Brain pericyte (primary cell): ENCODE measurements at regions not wholly inside any gene's neighbourhood (a gene's known extent, or its start where the extent isn't known, plus 50 kb on each side); places are given as distances from the start of the nearest gene placed in this dataset.

Source experiments
- DNase-seq: peaks from one replicate; pipeline ENCODE4 v3.0.0-alpha.2; 2012; ENCODE audit warnings: low read depth, low spot score

DNA sequence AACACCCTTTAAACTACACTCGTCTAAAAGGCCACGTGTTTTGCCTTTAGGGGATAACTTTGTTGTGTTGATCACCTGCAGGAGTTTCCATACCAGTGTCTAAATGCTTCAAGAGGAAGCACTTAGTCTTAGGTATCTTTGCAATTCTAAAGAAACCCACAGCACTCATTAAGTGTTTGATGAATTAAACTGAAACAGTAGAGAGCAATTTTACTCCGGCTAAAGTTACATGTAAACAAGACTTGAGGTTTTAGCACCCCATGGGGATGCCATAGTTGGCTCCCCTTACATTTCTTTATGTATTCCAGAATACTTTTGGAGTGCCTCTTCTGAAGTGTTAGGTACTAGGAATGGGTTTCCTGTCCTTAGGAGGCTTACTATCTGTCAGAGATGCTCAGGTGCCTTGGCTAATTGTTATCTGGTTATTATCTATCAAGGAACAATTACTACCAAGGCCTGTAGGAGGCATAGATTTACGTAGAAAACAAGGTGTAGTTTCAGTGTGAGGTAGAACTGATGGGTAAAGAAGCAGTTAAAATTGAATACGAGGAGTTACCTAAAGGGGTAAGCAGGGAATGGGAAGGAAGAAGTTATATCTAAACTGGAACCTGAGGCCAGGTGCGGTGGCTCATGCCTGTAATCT is 176.8 kb upstream of the SAMSN1 start:
- no peak for DNase-seq

DNA sequence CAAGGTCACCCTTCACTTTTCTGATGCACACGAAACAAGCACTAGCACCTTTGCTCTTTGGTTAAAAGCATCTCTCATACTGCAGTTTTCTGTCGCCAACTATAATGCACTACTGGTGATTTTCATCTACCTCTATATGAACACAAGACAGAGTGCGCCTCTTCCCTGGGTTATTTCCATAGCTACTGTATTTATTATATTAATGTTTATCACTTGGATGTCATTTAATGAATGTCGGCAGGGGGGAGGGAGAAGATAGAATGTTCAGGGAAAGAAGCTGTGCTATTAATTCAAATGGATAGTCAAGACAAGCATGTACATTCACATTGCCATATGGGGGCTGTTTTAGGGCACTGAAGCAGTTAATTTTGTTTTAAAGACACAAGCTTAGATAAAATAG is 174.1 kb upstream of the SAMSN1 start:
- DNase-seq: no peak

DNA sequence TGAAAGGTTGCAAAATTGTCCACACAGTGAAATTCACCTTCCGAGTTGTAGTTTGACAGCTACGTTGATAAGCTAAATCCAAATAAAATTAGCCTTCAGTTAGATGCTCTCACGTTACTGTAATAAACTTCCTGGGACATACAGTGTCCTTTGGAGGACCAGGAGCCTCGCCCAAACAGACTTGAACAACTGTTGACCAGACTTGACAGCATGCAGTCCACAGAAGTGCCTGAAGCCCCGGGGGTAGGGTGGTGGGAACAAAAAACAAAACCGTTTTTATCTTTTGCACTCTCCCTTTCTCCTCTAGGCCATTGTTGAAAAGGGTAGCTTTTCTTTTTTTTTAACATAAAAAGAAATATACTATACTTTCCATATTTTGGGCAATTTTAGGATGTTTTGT is 172.8 kb upstream of the SAMSN1 start:
- DNase-seq: no peak

DNA sequence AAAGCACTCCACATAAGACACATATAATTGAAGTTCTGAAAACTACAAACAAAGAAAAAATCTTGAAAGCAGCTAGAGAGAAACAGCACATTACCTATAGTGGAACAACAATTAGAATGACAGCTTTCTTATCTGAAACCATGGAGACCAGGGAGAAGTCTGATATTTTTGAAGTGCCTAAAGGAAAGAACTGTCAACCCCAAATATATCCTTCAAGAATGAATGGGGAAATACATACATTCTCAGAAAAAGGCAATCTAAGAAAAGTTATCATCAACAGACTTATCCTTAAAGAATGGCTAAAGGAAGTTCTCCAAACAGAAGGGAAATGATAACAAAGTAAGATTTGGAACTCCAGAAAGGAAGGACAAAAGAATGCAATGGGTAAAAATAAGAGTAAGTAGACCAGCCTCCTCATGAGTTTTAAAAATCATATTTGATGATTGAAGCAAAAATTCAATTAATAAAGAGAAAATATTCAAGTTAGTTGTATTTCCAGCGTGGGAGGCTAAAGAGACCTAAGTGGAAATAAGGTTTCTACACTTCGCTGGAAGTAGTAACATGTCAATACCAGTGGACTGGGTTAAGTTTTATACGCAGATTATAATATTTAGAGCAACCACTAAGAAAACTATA is 170.8 kb upstream of the SAMSN1 start:
- DNase-seq: no peak

DNA sequence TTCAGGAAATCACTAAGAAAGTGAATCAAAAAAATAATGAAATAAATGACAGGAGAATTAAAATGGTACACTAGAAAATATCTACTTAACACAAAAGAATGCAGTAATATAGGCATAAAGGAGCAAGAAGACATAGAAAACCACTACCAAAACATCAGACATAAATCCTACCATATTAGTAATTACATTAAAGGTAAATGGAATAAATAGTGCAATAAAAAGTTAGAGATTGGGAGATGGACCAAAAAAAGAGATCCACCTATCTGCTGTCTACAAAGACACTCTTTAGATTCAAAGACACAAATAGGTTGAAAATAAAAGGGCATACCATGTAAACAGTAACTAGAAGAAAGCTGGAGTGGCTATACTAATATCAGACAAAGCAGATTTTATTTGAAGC is 167.0 kb upstream of the SAMSN1 start:
- DNase-seq: no peak

DNA sequence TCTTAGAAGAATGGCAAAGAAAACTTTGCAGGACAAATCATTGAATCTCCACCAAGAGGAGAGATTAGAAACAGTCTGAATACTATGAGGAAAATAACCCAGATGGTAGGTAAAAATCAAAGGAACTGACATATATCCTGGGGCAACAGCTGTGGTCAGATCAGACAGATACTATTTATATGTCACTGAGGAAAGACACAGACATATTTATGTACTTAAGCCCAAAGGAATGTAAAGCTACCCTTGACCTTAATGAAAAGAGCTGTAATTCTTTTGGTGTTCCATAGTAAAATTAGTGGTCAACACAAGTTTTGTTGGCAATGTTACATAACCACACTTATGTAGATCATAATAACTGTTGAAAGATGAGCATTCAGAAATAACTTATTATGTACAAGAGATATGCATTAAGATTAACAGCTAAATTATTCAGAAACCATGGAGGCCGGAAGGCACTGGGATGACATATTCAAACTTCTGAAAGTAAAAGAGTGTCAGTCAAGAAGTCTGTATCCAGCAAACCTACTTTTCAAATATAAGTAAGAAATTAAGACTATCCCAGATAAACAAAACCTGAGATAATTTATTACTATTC is 166.1 kb upstream of the SAMSN1 start:
- DNase-seq: no peak

DNA sequence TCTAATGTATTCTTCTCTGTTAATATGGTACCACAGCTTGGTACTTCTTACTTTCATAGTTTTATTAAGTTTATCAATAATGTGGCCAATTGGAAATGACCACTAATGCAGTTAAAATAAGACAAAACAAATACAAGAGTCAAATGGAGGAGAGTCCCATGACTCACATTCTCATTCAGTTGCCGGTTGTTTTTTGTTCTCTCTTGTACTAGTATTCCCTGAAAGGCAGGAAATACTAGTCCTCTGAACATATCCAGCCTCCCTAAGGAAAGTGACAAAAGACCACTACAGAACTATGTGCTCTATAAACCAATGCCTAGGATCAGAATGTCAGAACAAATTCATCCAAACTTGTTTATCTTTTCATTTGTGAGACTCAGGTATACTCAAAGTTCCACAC is 165.2 kb upstream of the SAMSN1 start:
- DNase-seq: no peak

DNA sequence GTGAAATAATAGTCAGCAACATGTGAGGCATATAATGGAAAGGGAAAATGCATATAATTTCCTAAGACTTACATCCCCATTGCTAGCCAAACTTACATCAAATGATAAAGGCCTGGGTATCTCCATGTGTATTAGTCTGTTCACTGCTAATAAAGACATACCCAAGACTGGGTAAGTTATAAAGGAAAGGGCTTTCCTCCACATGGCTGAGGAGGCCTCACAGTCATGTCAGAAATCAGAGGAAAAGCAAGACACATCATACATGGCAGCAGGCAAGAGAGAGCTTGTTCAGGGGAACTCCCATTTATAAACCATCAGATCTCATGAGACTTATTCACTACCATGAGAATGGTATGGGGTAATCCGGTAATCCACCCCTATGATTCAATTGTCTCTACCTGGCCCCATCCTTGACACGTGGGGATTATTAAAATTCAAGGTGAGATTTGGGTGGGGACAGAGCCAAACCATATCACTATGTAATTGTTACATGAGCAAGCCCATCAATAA is 161.5 kb upstream of the SAMSN1 start:
- DNase-seq: no peak

DNA sequence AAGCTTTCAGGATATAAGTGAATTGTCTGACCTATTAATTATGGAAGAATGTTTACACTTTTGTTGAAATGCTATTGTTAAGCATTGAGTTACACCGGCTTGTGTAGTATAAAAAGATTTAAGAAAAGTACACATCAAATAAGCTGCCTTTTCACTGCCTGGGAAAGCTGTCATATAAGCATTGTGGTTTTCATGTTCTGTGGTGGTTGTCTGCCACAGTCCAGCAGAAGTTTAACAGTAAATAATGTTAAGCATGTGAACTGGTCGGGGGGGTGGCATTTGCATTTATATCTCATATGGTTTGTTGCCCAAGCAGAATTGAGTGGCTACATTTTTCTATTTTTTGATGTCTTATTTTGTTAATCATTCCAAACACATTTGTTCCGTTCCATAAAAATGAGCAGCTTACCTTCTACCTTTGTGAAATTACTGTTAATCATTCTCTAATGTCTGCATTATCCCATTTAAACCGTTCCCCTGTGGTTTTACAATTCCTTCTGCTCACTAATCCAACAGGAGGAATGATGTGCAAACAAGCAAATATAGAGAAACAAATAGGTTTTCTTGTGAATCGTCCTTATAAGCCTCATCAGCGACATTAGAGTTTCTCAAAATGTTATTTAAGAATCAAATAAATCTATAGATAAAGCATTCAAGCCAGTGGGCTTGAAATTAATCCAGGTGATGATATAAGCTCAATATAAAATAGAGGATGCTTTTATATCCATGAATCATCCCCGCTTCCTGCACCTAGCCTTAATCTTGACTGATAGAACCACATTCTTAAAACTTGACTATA is 160.8 kb upstream of the SAMSN1 start:
- no peak for DNase-seq

DNA sequence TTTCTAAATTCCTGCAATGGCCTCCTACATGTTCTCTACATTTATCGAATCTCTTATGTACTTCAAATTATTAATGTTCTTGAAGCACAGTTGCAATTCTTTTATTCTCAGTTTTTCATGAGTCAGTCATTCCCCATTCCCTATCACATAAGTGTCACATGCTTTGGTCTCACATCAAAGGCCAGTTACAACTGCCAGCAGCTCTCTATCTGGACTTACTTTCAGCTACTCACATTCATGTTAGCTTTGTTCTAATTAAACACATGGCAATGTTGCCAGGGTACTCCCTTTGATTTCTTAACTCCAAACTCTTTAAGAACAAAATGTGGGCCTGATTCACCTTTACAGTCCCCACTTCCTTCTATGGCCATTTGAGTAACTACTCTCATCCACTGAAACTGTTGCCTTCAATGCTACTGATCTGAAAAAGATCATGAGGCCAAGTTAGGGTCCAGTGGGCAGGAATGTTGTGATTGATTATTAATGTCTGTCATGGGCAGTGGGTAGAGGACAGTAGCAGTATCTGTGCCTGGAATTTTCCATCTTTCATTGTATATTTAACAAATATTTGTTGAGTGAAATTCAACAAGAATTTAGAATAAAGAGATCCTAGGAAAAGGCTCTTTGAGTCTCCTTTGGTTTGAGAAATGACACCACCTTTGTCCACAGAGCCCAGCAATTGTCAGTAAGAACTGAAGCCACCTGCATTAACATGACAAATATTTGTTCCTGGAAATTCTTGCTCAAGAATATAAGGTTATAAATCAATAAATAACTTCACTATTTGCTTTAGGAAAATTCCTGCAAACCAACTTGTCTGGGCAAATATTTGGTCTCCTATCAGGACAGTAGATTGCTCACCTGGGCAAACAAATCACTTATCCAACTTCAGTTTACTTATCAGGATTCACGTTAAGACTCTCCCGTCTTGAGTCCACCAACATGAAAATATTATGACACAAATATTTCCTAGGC is 153.6 kb upstream of the SAMSN1 start:
- no peak for DNase-seq

DNA sequence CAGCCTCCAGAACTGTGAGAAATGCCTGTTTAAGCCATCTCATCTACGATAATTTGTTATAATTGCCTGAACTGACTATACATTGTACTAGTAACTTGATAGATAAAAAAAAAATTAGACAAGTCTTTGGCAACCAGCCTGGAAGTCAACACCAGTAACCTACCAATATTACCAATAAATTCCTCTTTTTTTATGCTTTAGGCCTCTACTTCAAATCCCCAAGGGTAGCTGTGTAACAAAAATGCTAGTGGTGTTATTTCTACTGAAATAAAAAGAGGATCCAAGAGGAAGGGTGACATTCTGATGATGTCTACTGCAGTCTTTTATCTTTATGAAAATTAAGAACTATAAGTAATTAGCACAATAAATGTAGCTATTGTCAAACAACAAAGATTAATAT is 151.7 kb upstream of the SAMSN1 start:
- DNase-seq: no peak

DNA sequence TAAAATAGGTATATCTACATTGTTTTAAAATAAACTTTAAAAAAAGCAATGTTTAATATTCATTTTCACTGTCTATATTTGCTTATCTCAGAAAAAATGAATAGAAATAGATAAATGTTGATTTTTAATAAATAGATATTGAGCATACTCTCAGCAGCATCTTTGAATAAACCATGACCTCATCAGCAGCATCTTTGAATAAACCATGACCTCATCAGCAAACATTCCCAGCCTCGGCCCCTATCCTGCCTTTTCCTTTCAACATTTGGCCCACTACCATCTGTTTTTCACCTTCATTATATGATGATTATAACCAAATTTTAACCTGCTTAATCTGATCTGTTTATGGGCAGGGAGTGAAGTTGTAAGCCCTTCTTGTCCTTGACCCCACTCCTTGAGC is 148.7 kb upstream of the SAMSN1 start:
- DNase-seq: no peak

DNA sequence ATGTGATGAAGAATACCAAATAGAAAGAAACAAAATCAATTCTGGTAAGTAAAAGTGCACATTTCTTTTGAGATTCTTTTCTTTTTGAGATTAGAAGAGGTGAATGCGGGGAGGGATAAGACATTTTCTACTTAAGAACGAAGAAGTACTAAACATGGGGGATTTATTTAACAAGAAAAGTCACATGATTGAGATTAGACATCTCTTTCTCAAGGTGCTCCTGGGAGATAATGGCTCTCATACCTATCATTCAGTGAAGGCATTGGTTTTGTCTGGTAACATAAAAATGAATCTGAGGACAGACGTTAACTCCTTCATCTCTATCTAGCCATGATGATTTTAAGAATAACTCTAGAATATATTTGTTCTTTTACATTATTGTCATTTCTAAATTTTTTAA is 147.9 kb upstream of the SAMSN1 start:
- no peak for DNase-seq

DNA sequence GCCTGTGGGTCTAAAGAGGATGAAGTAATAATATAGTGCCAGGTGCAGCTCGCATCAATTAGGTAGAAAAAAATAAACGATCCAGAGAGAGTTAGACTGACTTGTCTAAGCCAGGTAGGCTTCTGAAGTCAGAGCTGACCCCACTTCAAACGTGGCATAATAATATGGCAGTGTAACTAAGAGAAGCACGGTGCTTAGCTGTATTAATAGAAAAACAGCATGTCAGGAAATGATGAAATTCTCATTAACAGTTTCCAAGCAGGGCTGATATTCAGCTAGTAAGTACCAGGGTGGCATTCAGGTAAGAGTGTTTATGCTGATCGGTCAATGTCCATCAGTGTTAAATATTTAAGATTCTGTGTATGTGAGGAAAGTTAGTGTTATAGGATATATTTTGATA is 145.8 kb upstream of the SAMSN1 start:
- DNase-seq: no peak

DNA sequence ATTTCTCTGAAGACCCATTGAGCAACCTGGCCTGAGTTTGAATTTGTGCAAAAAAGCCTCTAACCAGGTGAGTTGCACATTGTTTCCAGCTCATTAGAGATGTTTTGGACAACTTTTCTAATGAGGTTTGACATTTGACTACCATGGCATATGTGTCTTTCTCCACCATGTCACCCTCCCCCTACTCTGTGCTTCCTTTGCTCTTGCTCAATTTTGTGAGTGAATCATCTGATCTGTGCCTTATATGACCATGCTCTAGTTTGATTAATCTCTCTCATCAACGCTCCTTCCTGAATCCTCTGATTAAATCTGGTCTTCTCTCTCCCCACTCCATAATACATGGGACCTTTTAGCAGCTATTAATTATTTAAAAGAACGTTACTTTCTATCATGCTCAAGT is 144.8 kb upstream of the SAMSN1 start:
- DNase-seq: no peak

DNA sequence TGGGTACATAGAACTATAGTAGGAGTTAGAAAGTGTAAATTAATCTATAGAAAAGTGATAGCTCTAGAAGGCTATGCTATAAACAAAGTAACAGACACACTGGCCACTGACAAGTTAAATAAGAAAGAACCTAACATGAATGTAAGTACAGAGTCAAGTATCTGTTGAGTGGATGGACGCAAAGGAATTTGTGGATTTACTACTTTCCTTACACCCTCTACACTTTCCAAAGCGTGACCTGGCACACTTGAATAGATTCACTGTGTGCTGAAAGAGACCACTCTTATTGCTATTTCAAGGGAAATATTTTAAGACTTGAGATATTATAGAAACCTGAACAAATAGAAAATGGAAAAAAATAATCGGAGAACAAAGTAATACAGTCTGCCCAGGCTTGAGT is 142.8 kb upstream of the SAMSN1 start:
- no peak for DNase-seq

DNA sequence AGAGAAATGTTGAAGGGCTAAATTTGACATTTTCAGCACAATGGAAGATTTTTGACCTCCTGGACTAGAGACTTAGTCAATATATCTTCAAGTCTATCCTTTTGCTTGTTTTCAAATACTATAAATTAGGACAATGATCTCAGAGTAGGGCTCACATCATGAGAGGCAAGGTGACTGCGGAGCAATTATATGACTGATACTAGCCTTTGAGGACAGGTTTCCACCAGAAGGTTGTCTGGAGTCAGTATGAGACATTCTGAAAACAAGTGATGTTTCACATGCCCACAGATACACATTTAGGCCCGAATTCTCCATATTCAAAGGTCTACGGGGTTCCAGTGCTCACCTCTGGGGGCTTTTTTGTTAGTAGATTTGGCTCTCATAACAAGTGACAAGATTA is 142.3 kb upstream of the SAMSN1 start:
- DNase-seq: no peak

DNA sequence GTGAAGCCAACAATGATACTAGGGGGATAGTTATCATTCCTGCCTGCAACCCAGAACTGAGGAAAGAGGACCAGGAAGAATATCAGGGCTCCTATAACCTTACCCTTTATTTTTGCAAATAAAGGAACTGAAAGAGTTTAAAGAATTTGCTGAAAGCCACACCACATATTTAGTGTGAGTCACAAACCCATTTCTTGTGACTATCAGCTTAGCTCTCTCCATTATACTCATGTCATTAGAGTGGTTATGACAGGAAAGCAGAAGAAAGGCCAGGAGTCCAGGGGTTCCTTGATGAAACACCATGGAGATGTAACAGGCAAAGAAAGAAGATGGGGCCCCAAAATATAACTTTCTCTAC is 141.1 kb upstream of the SAMSN1 start:
- no peak for DNase-seq

DNA sequence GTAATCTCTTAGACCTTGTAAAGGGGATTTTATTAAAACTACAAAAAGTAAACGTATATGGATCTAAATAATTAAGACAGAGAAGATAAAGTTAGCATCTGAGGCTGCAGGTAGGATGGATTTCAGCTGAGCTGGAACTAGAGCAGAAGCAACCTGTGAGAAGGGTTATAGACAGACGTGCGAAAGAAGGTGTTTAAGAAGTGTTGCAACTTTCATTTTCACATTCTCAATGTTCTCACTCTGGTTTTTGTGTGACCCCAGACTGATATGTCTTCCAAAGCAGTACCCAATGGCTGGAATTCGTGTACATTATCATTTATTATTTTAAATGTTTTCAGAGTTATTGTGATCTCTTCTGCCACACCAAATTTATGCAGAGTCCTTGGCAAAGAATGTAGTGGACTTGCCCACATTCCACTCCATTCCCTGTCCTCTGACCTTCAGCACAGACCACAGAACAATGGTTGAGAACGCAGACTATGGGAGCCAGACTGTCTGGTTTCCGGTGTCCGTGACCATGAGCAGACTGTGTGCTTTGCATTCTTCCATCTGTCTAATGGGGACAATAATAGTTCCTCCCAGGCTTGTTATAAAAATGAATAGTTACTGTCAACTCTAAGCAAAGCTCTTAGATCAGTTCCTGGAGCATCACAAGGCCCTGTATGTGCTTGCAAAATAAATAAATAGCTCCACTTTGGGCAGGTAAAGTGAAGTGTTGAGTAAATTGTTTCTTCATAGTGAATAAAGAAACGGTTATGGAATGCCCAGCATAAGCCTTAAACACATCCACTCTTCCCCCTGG is 140.6 kb upstream of the SAMSN1 start:
- no peak for DNase-seq

DNA sequence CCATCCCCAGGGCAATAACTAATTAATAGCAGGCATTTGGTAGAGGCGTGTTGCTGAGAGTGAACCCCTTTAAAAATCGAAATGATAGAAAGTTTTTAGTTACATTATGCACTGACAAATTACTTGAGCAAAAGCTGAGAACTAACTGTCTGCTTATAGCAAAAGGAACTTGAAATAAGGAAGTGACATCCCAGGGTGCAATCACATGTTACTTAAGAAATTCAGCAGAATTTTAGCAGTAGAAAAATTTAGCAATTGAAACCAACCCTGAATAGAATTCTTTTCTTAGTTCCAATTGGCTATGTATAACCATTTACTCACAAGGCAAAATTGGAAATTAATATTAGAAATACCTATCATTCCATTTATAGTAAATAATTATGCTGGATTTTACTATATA is 139.5 kb upstream of the SAMSN1 start:
- no peak for DNase-seq

DNA sequence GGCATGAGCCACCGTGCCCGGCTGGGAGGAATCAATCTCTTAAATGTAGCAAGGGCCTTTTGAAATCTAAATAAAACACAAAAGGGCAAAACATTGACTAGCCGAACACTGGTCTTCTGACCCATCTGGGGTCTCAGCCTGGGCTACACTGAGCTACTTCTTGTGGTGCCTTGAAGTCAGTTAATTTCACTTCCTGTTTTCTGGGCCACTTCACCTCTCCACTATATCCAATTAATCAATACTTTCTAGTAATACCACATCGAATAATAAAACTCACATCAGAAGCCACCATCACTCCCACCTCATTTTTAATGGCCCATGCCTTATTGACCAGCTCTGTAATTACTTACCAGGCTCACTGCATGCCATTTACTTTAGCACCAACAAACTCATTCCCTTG is 138.0 kb upstream of the SAMSN1 start:
- no peak for DNase-seq
